ENCODE measurements at regions not wholly inside any gene's neighbourhood (a gene's known extent, or its start where the extent isn't known, plus 50 kb on each side); places are given as distances from the start of the nearest gene placed in this dataset.

- H3K36me3 ChIP-seq: no peaks in the 10 kb centered on the region
- H3K27ac ChIP-seq (replicated peaks in 1 of 4): no peak overlapping the region
- H3K4me3 ChIP-seq: no peak overlapping the region
- no peaks in the 10 kb centered on the region for H3K4me1 ChIP-seq
- no peaks in the 10 kb centered on the region for H3K9me3 ChIP-seq
- 70% methylated on average over 1 of the region's 1 CpG for whole genome bisulfite sequencing
- intact Hi-C loops (cut with DNase I): loop anchor here (10.0 kb wide), 1 partner anchor 147 kb away; no protein-coding TSS in a partner anchor
- DNase-seq (ENCODE audit: extremely low spot score): no peak
- TF ChIP-seq POLR2AphosphoS5 (IDR thresholded peaks at IDR 0.05): no peak
- TF ChIP-seq EP300 (IDR thresholded peaks at IDR 0.05): no peak
- no peak for TF ChIP-seq POLR2A (IDR thresholded peaks at IDR 0.05; ENCODE audit: low read depth)
- no peak for TF ChIP-seq CTCF (IDR thresholded peaks at IDR 0.05)
- no peaks in the 10 kb centered on the region for H3K27me3 ChIP-seq
Observed at GRCh38 chr9:108417726-108418125, 438.1 kb downstream of the ACTL7B start.

GRCh38 chr9:108417312-108417711, 438.5 kb downstream of the ACTL7B start:
- intact Hi-C loops (cut with DNase I): loop anchor here (10.0 kb wide), 1 partner anchor 147 kb away; no protein-coding TSS in a partner anchor
- Histone ChIP-seq H3K4me1 (no peaks in the 10 kb centered on the region), H3K36me3 (no peaks in the 10 kb centered on the region), H3K4me3 (no peak overlapping the region), H3K9me3 (no peaks in the 10 kb centered on the region), H3K27me3 (no peaks in the 10 kb centered on the region), H3K27ac (replicated peaks in 1 of 4) (no peak overlapping the region)
- DNase-seq (ENCODE audit: extremely low spot score): no peak
- TF ChIP-seq CTCF (IDR thresholded peaks at IDR 0.05) (no peak), POLR2AphosphoS5 (IDR thresholded peaks at IDR 0.05) (no peak), EP300 (IDR thresholded peaks at IDR 0.05) (no peak), POLR2A (IDR thresholded peaks at IDR 0.05; ENCODE audit: low read depth) (no peak)
- WGBS: 97% methylated on average over 1 of the region's 1 CpG

GRCh38 chr9:108416324-108416723, 439.5 kb downstream of the ACTL7B start:
- TF ChIP-seq POLR2A (IDR thresholded peaks at IDR 0.05; ENCODE audit: low read depth) (no peak), POLR2AphosphoS5 (IDR thresholded peaks at IDR 0.05) (no peak), EP300 (IDR thresholded peaks at IDR 0.05) (no peak)
- no peak for DNase-seq (ENCODE audit: extremely low spot score)
- Histone ChIP-seq H3K4me1 (no peaks in the 10 kb centered on the region), H3K4me3 (no peak overlapping the region), H3K27ac (replicated peaks in 1 of 4) (no peak overlapping the region), H3K36me3 (no peaks in the 10 kb centered on the region), H3K27me3 (no peaks in the 10 kb centered on the region), H3K9me3 (no peaks in the 10 kb centered on the region)
- intact Hi-C loops (cut with DNase I): loop anchor here (10.0 kb wide), 1 partner anchor 148 kb away; no protein-coding TSS in a partner anchor
- 73% methylated on average over 2 of the region's 2 CpGs for WGBS

GRCh38 chr9:108413809-108414208, 442.0 kb downstream of the ACTL7B start:
- no peaks in the 10 kb centered on the region for H3K36me3 ChIP-seq
- H3K4me1 ChIP-seq: no peaks in the 10 kb centered on the region
- no peak overlapping the region for H3K27ac ChIP-seq (replicated peaks in 1 of 4)
- H3K27me3 ChIP-seq: no peaks in the 10 kb centered on the region
- 89% methylated on average over 2 of the region's 2 CpGs for WGBS
- intact Hi-C loops (cut with DNase I): loop anchor here (10.0 kb wide), 1 partner anchor 151 kb away; no protein-coding TSS in a partner anchor
- no peak for DNase-seq (ENCODE audit: extremely low spot score)
- TF ChIP-seq CTCF (IDR thresholded peaks at IDR 0.05) (no peak), POLR2AphosphoS5 (IDR thresholded peaks at IDR 0.05) (no peak), EP300 (IDR thresholded peaks at IDR 0.05) (no peak), POLR2A (IDR thresholded peaks at IDR 0.05; ENCODE audit: low read depth) (no peak)
- no peaks in the 10 kb centered on the region for H3K9me3 ChIP-seq
- H3K4me3 ChIP-seq: no peak overlapping the region

GRCh38 chr9:108412755-108413154, 443.0 kb downstream of the ACTL7B start:
- 56% methylated on average over 4 of the region's 4 CpGs for WGBS
- intact Hi-C loops (cut with DNase I): loop anchor here (10.0 kb wide), 1 partner anchor 152 kb away; no protein-coding TSS in a partner anchor
- H3K27me3 ChIP-seq: no peaks in the 10 kb centered on the region

More at GRCh38 chr9:108412755-108413154, 443.0 kb downstream of the ACTL7B start:
- no peak for DNase-seq (ENCODE audit: extremely low spot score)
- no peaks in the 10 kb centered on the region for H3K36me3 ChIP-seq
- H3K4me3 ChIP-seq: no peak overlapping the region
- H3K9me3 ChIP-seq: no peaks in the 10 kb centered on the region
- no peak overlapping the region for H3K27ac ChIP-seq (replicated peaks in 1 of 4)
- TF ChIP-seq POLR2A (IDR thresholded peaks at IDR 0.05; ENCODE audit: low read depth) (no peak), CTCF (IDR thresholded peaks at IDR 0.05) (no peak), EP300 (IDR thresholded peaks at IDR 0.05) (no peak), POLR2AphosphoS5 (IDR thresholded peaks at IDR 0.05) (no peak)
- H3K4me1 ChIP-seq: no peaks in the 10 kb centered on the region
